SK-N-SH (cell line): ENCODE measurements at regions not wholly inside any gene's neighbourhood (a gene's known extent, or its start where the extent isn't known, plus 50 kb on each side); places are given as distances from the start of the nearest gene placed in this dataset.
"Not testable (repeated sequence)": the region's sequence is repeated elsewhere in the genome, so short reads cannot be mapped to it uniquely, and the experiment has no call there.

Source experiments
- CTCF ChIA-PET: fragments of 300-600, 350-600 bp; formaldehyde crosslinking; extraction: SDS; loops from one replicate; lab custom pipeline; 2021; lab: Yijun Ruan, JAX
- POLR2A ChIA-PET: fragments of 350-600 bp; sonication (Branson Sonifier 250); formaldehyde crosslinking; extraction: SDS; loops from one replicate; lab custom pipeline; 2020; ENCODE audit warnings: antibody characterized with exemption, inconsistent platforms; lab: Yijun Ruan, JAX
- DNase-seq: peaks from one replicate; pipeline ENCODE4 v3.0.0; 2012
- H2AFZ ChIP-seq: fragments of 200-600 bp; sonication (generic); 2 replicates; pipeline ENCODE4 v1.8.1; 2016; ENCODE audit warnings: antibody characterized with exemption, mild to moderate bottlenecking, low read depth
- H3F3A ChIP-seq: fragments of 200-600 bp; sonication (generic); replicated peaks from 2 replicates; pipeline ENCODE3; 2016; ENCODE audit warnings: antibody characterized with exemption, mild to moderate bottlenecking; ENCODE audit not compliant: insufficient read depth
- H3K27ac ChIP-seq, 2 experiments: fragments of 200-500 bp in 1 of 2; fragments of 200-600 bp in 1 of 2; sonication (Bioruptor generic) in 1 of 2; sonication (generic), shearing (Covaris generic) in 1 of 2; 2 replicates each; pipeline versions ENCODE4 v1.5.1 to v1.6.1; 2014 to 2016; ENCODE audit warnings: low read depth in 2 of 2, inconsistent platforms in 1 of 2, low read length in 1 of 2, mild to moderate bottlenecking in 1 of 2, mixed read lengths in 1 of 2
- H3K27me3 ChIP-seq: fragments of 200-600 bp; sonication (generic), shearing (Covaris generic); 2 replicates; pipeline ENCODE4 v1.6.1; 2016; ENCODE audit warnings: mixed run types; ENCODE audit not compliant: insufficient read depth
- H3K36me3 ChIP-seq, 2 experiments: fragments of 200-500 bp in 1 of 2; fragments of 200-600 bp in 1 of 2; sonication (Bioruptor generic) in 1 of 2; sonication (generic) in 1 of 2; replicated peaks in 1 of 2; 2 replicates each; pipeline versions ENCODE3 to v1.5.1; 2014 to 2016; ENCODE audit warnings: low read length in 1 of 2, mild to moderate bottlenecking in 1 of 2; ENCODE audit not compliant: insufficient read depth in 2 of 2, control insufficient read depth in 1 of 2
- H3K4me1 ChIP-seq, 2 experiments: fragments of 200-500 bp in 1 of 2; fragments of 200-600 bp in 1 of 2; sonication (Bioruptor generic) in 1 of 2; sonication (generic), shearing (Covaris generic) in 1 of 2; 2 replicates each; pipeline versions ENCODE4 v1.5.1 to v1.6.1; 2014 to 2016; ENCODE audit warnings: low read depth in 1 of 2, low read length in 1 of 2, mixed run types in 1 of 2; ENCODE audit not compliant: insufficient read depth in 2 of 2, control insufficient read depth in 1 of 2
- H3K4me2 ChIP-seq: fragments of 200-600 bp; sonication (generic), shearing (Covaris generic); 2 replicates; pipeline ENCODE4 v1.6.1; 2017; ENCODE audit warnings: mixed run types
- H3K4me3 ChIP-seq, 2 experiments: fragments of 200-500 bp in 1 of 2; fragments of 200-600 bp in 1 of 2; sonication (Bioruptor generic) in 1 of 2; sonication (generic), shearing (Covaris generic) in 1 of 2; 2 replicates each; pipeline versions ENCODE4 v1.5.1 to v1.8.1; 2014 to 2016; ENCODE audit warnings: low read depth in 2 of 2, inconsistent platforms in 1 of 2, low read length in 1 of 2, mild to moderate bottlenecking in 1 of 2, mixed read lengths in 1 of 2, moderate library complexity in 1 of 2
- H3K79me2 ChIP-seq: fragments of 200-600 bp; sonication (generic); 2 replicates; pipeline ENCODE4 v1.8.1; 2017; ENCODE audit warnings: mild to moderate bottlenecking; ENCODE audit not compliant: insufficient read depth
- H3K9ac ChIP-seq: fragments of 200-600 bp; sonication (generic); 2 replicates; pipeline ENCODE4 v1.6.1; 2017; ENCODE audit warnings: mixed run types
- H3K9me2 ChIP-seq: fragments of 200-600 bp; sonication (generic); 2 replicates; pipeline ENCODE4 v1.6.1; 2017; ENCODE audit warnings: mixed run types
- H3K9me3 ChIP-seq: fragments of 200-600 bp; sonication (generic); 2 replicates; pipeline ENCODE4 v1.6.1; 2017; ENCODE audit warnings: mixed run types, mild to moderate bottlenecking, moderate library complexity
- H4K20me1 ChIP-seq: fragments of 200-600 bp; sonication (generic); 2 replicates; pipeline ENCODE4 v1.6.1; 2017; ENCODE audit warnings: mild to moderate bottlenecking, mixed run types; ENCODE audit not compliant: insufficient read depth
- CHD2 ChIP-seq: fragments of 150-350 bp; IDR thresholded peaks from 2 replicates; pipeline ENCODE4 v1.6.1; 2018; ENCODE audit warnings: low read length; ENCODE audit not compliant: partially characterized antibody
- CTCF ChIP-seq: fragments of 200-600 bp; sonication (generic); IDR thresholded peaks from 2 replicates; pipeline ENCODE4 v1.6.1; 2017; ENCODE audit warnings: antibody characterized with exemption, mild to moderate bottlenecking, moderate library complexity
- EZH2phosphoT487 ChIP-seq: fragments of 200-600 bp; sonication (generic); IDR thresholded peaks from 2 replicates; pipeline ENCODE4 v1.6.1; 2017; ENCODE audit warnings: low read depth, mixed run types, mild to moderate bottlenecking, antibody characterized with exemption, moderate library complexity, borderline replicate concordance
- MXI1 ChIP-seq: IDR thresholded peaks from 2 replicates; pipeline ENCODE4 v1.6.1; 2012; ENCODE audit warnings: mild to moderate bottlenecking, low read depth, low read length, improper control_type of control experiment
- POLR2AphosphoS5 ChIP-seq: IDR thresholded peaks from 2 replicates; pipeline ENCODE4 v1.6.1; 2012; ENCODE audit warnings: low read depth, low read length
- SIN3A ChIP-seq: IDR thresholded peaks from 2 replicates; pipeline ENCODE4 v1.6.1; 2012; ENCODE audit warnings: low read depth, mild to moderate bottlenecking, low read length, moderate library complexity, borderline replicate concordance
- TAF1 ChIP-seq: IDR thresholded peaks from 2 replicates; pipeline ENCODE4 v1.6.1; 2012; ENCODE audit warnings: low read depth, mild to moderate bottlenecking, low read length, moderate library complexity, borderline replicate concordance
- WGBS: methylation state at CpG from one replicate; pipeline ENCODE4 v1.1.6; 2017; ENCODE audit warnings: low lambda C conversion rate; 5-methylcytosine and 5-hydroxymethylcytosine counted together

GRCh38 chr10:123278445-123278844 lies 124.2 kb downstream of the BUB3 start:
- Histone ChIP-seq H3K9me2 (no peaks in the 10 kb centered on the region), H4K20me1 (no peaks in the 10 kb centered on the region), H3F3A (no peaks in the 10 kb centered on the region), H3K9me3 (no peaks in the 10 kb centered on the region), H3K9ac (no peak overlapping the region), H3K4me2 (no peak overlapping the region), H3K27me3 (no peaks in the 10 kb centered on the region), H3K79me2 (no peaks in the 10 kb centered on the region), H3K27ac (no peak overlapping the region), H3K36me3 (no peaks in the 10 kb centered on the region), H3K4me3 (no peak overlapping the region), H2AFZ (no peak overlapping the region), H3K4me1 (no peaks in the 10 kb centered on the region)
- 30% methylated on average over 2 of the region's 2 CpGs for WGBS
- no peak for DNase-seq
- TF ChIP-seq MXI1, result no peak
- TF ChIP-seq CTCF, result no peak
- no peak for TF ChIP-seq SIN3A
- TF ChIP-seq CHD2, result no peak
- no peak for TF ChIP-seq TAF1
- TF ChIP-seq POLR2AphosphoS5, result no peak
- CTCF ChIA-PET, result interaction anchor here (0.7 kb wide), 1 partner anchor 10 kb away, joined by 3 read pairs; no protein-coding TSS in a partner anchor
- POLR2A ChIA-PET, result no interaction called here

GRCh38 chr10:123283371-123283770 lies 129.2 kb downstream of the BUB3 start:
- H3F3A ChIP-seq, H3K4me2 ChIP-seq, H3K36me3 ChIP-seq, H2AFZ ChIP-seq, DNase-seq, H3K4me3 ChIP-seq, H3K79me2 ChIP-seq, H3K27ac ChIP-seq, H3K27me3 ChIP-seq, H4K20me1 ChIP-seq, POLR2A ChIA-PET, H3K9me2 ChIP-seq, H3K9me3 ChIP-seq, H3K9ac ChIP-seq: not testable (repeated sequence)
- CTCF ChIA-PET, result interaction anchor here (0.7 kb wide), 1 partner anchor 13 kb away, joined by 3 read pairs; no protein-coding TSS in a partner anchor
- WGBS, result no CpG with 5 or more reads among the region's 35 CpGs
- peaks cover 0 to 11% of the 10 kb centered on the region in 2 experiments; a peak in 2 of 4 replicates for H3K4me1 ChIP-seq

- ChIA-PET POLR2A (no interaction called here), CTCF (interaction anchor here (0.7 to 1.7 kb wide), 5 partner anchors 11 to 96 kb away, joined by 3 to 8 read pairs (median 4); no protein-coding TSS in a partner anchor)
- TF ChIP-seq EZH2phosphoT487, result no peak
- Histone ChIP-seq H3K27ac (no peak overlapping the region), H3K9ac (no peak overlapping the region), H3K36me3 (no peaks in the 10 kb centered on the region), H2AFZ (no peak overlapping the region), H3K4me2 (no peak overlapping the region), H4K20me1 (no peaks in the 10 kb centered on the region), H3K9me2 (no peaks in the 10 kb centered on the region), H3K4me3 (no peak overlapping the region), H3F3A (no peaks in the 10 kb centered on the region), H3K27me3 (no peaks in the 10 kb centered on the region), H3K4me1 (peaks cover 0 to 11% of the 10 kb centered on the region in 2 experiments; a peak in 2 of 4 replicates), H3K79me2 (no peaks in the 10 kb centered on the region), H3K9me3 (no peaks in the 10 kb centered on the region)
- DNase-seq, result no peak
Observed at GRCh38 chr10:123284022-123284421, 129.8 kb downstream of the BUB3 start.
